ENCODE measurements at regions not wholly inside any gene's neighbourhood (a gene's known extent, or its start where the extent isn't known, plus 50 kb on each side); places are given as distances from the start of the nearest gene placed in this dataset.

GRCh38 chr12:9327320-9327719, 119.1 kb upstream of the PZP start:
- TF ChIP-seq CTCF (conservative IDR thresholded peaks at IDR 0.05; ENCODE audit: low read length) (no peak), EZH2phosphoT487 (IDR thresholded peaks at IDR 0.05; ENCODE audit: borderline replicate concordance, low read depth, low read length) (no peak)
